T-helper 2 cell (primary cell): ENCODE measurements at regions not wholly inside any gene's neighbourhood (a gene's known extent, or its start where the extent isn't known, plus 50 kb on each side); places are given as distances from the start of the nearest gene placed in this dataset.
"Not testable (repeated sequence)": the region's sequence is repeated elsewhere in the genome, so short reads cannot be mapped to it uniquely, and the experiment has no call there.

Experiments
- DNase-seq, 5 experiments: peaks; one replicate each; pipeline versions ENCODE4 v3.0.0 to v3.0.0-alpha.2; 2012 to 2022

DNA sequence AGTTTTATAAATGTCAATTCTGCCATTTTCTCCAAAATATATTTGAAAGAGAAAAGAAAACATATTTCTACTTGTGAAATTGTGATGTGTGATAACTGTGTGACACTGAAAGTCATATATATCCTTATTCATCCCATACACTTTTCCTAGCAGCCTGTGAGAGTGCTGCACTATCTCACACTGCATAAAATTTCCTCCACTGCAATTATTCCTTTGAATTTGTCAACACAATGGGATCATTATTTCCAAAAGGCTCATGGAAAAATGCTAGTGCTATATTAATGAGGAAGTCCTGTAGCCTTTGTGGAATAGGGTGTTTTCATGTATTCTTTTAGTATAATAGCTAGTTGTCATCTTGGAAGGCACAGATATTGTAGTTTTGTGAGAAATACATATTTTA is 504.1 kb downstream of the RPL10L start:
- no peak for DNase-seq

DNA sequence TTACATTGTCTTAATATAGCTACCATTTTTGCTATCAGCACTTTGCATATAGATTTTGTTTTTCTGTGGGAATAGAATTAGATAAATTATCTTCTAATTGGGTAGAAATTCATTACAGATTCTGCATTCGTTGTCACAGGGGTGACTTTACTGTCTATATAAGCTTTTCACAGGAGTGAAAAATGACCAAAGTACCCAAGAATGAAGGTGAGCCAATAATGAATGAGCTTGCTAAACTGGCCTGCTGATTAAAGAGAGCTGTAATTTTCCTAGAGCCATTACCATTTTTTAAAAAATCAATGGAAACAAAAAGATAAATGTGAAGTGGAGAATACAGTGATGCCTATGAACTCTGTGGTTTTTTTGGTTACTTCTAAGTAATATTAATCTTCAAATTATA is 504.6 kb downstream of the RPL10L start:
- DNase-seq: no peak

DNA sequence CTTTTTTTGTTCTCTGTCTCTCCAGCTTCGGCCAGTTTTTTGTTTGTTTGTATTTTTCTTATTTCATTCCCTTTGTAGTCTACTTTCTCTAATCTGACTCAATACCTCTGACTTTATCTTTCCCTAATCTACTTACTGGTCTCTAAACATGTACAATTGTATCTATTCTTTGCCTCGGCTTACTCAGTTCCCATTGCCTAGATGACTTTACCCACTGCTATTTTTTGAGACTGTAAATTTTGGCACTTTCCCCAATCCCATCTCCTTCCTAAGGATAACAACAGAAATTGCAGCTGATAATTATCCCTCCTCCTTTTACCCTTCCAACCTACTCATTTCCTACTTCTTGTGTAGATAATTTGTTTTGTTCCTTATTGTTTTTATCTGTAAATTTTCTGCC is 511.1 kb downstream of the RPL10L start:
- no peak for DNase-seq

DNA sequence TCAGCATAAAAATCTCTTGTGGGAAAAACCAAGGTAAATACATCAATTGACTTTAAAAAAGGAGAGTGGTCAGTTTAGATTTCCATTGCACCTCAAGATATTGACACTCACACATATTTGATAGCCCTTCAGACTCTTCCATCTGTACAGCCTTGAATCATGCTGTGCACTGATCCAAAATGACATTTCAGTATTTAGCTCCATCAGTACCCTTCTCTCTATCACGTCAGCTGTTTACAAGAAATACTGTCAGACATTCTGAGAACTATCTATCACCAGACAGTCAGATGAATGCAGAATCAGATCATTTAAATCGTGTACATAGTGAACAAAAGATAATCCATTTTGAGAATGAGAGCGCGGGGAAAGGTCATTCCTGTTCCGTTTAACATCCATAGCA is 511.9 kb downstream of the RPL10L start:
- no peak for DNase-seq

DNA sequence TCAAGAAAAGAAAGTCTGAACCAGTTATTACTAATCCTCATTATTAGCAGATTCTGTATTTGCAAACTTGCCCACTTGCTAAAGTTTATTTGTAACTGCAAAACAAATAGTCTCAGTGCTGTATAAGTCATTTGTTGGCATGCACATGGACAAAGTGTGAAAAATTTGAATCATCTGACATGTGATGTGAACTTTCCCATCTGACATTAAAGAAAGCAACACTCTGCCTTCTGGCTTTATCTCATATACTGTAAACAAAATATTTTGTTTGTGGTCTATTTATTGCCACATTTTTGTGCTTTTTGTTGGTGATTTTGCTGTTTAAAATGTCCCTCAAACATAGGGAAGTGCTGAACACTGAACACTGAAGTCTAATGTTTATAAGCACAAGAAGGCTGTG is 513.8 kb downstream of the RPL10L start:
- no peak for DNase-seq

DNA sequence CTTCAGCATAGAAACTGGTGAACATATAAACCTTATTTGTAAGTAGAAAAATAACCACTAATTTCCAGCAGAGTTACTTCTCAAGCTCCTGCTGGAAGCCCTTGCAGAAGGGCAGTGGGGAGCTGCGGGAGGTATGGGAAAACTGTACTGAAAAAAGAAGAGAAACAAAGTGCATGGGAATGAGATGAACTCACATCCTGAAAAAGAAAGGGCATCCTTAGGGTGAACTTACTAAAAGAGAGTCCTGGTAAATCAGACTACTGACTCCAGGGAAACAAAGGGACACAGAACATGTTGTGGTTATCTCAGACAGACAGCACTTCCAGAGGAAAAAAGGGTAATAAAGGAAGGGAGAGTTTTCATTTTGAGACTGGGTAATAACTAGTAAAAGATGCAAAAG is 515.1 kb downstream of the RPL10L start:
- no peak for DNase-seq

DNA sequence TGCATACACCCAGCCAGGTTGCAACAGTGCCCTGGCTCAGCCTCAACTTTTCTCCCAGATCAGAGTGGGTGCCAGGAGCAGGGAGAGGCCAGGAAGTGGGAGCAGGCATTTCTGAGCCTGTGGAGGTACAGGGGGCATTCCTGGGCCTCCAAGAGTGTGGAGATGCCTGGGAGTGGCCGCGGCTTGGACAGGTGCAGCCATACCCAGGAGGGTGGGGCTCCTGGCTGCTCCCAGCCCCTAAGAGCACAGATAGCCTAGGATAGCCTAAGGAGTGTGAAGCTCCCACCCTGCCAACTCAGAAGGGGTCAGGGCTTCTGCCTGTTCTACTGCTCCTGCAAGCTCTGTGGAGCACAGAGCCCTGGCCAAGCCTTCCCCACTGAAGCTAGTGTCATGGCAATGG is 543.4 kb downstream of the RPL10L start:
- no peak for DNase-seq

DNA sequence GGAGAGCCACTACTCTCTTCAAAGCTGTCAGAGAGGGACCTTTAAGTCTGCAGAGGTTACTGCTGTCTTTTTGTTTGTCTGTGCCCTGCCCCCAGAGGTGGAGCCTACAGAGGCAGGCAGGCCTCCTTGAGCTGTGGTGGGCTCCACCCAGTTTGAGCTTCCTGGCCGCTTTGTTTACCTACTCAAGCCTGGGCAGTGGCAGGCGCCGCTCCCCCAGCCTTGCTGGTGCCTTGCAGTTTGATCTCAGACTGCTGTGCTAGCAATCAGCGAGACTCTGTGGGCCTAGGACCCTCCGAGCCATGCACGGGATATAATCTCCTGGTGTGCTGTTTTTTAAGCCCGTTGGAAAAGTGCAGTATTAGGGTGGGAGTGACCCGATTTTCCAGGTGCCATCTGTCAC is 550.7 kb downstream of the RPL10L start:
- DNase-seq: not testable (repeated sequence)

DNA sequence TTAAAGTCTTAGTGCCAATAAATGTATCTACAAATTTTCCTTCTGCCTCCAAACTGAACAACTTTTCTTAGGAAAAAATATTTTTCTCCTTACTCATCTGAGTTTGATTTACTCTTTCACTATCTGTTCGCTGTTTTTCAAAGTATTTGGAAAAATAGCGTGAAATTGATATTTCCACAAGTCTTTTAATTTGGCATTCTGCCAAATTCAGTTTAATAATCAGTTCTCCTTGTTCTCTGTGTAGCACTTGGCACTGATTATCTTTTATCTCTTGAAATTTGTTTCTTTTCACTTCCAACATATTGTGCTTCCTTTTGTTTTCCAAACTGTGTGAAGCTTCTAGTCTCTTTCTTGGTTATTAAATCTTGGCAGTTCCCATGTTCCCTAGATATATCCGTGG is 559.8 kb downstream of the RPL10L start:
- DNase-seq: no peak

DNA sequence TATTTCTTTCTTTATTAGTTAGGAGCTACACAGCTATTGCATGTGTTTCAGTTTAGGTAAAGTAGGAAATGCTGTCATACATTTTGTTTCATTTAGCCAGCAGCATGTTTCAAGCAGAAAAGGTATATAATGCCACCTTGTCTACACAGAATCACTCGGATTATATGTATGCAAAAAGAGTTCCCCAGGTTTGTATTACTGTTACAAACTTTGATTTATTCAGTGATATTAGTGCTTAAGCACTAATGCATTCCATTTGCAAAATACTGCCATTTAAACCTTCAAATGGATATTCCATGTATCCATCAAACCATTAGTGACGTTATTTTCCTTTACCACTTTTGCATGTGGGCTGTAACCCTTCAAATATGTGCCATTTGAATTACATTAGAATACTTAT is 564.0 kb downstream of the RPL10L start:
- no peak for DNase-seq

DNA sequence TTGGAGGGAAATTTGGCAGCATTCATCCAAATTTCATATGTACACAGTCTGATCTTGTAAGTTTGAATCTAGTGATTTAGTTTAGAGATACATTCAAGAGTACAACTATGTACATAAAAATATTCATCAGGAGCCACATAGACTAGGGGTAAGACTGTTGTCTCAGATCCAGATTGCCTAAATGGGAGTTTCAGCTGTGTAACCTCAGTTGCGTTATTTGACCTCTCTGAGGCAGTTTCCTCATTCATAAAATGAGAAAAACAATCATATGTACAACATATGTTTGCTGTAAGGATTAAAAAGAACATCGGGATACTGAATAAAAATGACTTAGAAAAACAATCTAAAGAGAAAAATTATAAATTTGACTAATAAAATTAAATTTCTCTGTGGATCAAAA is 577.5 kb downstream of the RPL10L start:
- DNase-seq: no peak

DNA sequence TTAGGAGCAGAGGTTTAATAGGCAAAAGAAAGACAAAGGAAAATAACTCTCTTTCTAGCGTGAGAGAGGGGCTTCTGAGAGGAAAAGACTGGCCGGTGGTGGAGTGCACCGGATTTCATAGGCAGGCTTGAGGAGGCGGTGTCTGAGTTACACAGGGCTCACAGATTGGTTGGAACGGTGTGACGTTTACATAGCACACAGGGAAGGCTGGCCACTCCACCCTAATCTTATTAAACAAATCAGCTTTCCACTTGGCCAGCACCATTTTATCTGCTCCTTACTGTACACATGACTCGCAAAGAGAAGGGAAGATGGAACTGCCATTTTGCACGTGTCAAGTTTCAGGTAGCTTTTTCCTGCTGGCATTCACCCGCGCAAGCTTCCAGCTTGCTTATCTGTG is 587.7 kb downstream of the RPL10L start:
- DNase-seq: no peak

DNA sequence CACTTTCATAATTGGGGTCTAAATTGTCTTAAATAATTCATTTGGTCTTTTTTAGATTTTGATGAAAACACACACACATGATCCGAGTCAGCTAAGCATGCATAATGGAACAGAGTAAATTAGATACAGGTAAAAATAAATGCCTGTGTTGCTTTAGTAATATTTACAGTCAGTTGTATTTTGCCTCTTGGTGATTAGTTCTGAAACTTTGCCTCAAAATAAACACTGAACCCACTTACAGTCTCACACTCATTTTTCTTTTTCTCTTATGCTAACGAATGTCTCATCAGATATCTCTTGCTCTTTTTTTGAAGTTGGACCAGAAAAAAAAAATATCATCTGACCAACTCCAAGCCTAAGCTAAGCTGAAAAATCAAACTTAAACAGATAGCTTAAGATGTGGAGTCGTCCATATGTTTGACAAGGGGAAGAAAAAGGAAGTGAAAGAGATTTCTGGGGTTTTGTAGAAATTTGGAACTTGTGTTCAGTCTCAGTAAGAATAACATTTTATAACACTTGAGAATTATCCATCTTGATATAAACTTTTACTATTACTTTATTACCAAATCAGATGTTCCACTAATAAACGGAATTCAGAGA is 592.5 kb downstream of the RPL10L start:
- no peak for DNase-seq

DNA sequence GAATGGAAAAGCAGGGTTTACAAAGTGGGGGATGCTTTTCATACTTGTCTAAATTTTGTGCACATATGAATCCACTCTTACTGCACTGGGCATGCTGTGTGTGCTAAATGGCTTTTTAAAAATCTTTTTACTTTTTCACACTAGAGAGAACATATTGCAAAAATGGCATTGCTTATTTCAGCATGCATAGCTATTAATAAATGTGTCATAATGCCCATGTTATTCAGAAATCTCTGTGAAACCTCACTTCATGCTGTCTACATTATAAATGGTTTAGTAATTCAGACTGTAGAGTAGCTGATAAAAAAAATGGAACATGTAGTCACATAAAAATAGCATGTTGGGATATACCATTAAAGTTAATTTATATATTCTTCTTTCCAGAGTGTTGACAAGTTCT is 593.8 kb downstream of the RPL10L start:
- no peak for DNase-seq

DNA sequence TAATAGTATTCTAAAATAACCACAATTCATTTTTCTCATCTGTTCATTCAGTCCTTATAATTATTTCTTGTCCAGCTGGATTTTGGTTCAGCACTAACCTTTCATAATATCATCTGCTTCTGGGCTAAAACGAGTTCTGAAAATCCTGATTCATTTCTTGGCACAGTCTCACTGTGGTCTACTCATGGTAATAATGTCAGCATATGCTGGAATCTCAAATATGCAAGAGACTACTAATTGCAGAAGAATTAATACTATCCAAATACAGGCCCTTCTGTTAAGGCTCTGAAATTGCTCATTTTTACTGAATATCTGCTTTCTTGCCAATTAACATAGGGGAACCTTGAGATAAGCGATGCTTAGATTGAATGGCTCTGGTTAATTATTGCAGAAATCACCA is 597.1 kb downstream of the RPL10L start:
- no peak for DNase-seq

DNA sequence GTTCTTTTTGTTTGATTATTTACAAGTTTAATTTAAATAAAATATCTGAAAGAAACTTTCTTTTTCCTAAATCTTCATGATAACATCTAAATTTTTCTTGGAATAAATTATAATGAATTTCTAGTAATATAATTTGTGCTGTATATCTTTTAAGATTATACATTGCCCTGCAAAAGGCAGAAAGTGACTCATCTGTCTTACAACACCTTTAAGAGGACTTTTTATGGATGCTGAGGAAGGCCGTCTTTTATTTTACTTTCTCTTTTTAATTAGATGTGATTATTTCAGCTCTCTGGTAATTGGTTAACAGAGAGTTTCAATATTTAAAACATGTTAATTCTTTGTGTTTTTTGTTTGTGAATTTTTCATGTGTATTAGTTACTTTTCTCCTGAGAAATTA is 598.4 kb downstream of the RPL10L start:
- DNase-seq: no peak

DNA sequence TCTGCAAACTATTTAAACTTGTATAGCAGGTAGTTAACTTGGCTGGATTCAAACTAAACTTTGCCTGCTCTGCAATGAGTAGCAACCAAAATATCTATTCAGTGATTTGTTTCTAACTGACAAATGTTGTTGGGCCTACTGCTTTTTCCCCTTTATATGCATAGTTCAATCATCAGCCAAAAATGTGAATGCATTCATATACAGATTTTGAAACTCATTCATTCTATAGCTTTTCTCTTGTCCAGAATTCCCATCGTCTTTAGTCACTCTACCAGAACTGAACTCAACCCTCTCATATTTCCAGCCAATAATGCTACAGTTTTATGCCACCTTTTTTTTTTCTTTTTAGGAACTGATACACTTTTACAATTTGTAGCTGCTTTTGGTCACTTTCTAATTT is 599.8 kb downstream of the RPL10L start:
- no peak for DNase-seq

DNA sequence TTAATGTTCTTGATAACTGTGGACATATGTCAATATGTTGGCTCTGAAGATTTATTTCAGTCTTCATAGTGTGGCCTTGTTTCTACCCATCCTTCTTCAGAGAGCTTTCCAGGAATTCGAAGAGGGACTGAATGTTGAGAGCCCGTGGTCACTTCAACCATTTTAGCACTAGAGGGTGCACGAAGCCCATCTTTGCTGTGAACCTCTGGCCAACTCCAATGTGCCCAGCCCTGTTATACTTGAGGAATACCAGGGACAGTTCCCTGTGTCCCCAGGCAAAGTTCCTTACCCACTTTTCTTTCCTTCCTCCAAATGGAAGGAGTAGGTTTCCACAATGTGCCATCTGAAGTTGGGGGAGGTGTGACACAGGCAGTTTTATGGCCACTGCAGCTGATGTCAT is 603.5 kb downstream of the RPL10L start:
- no peak for DNase-seq

DNA sequence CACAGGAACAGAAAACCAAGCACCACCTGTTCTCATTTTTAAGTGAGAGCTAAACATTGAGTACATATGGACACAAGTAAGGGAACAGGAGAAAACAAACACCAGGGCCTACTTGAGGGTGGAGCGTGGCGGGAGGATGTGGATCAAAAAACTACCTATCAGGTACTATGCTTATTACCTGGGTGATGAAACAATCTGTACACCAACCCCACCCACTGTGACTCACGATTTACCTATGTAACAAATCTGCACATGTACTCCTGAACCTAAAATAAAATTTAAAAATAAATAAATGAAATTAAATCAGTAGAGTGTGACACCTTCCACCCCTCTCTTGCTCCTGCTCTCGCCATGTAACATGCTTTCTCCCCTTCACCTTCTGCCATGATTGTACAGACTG is 615.5 kb downstream of the RPL10L start:
- DNase-seq: no peak

DNA sequence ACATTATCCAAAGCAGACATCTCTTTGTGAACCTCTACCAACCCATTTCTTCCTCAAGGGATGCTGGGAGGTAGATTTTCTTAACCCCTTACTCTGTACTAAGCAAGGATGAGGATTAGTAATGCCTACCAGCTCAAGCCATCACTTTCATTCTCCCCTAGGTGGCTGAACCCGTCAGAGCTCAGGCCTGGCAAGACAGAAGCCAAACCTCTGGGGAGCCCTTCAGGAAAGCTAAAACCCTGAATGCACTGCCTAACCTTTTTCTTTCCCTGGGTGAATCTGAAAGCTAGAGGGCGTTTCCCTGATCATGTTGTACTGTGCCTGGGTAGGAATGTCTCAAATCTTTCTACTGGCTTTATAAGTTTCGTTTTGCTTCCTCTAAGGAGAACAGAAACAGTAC is 617.3 kb downstream of the RPL10L start:
- no peak for DNase-seq

DNA sequence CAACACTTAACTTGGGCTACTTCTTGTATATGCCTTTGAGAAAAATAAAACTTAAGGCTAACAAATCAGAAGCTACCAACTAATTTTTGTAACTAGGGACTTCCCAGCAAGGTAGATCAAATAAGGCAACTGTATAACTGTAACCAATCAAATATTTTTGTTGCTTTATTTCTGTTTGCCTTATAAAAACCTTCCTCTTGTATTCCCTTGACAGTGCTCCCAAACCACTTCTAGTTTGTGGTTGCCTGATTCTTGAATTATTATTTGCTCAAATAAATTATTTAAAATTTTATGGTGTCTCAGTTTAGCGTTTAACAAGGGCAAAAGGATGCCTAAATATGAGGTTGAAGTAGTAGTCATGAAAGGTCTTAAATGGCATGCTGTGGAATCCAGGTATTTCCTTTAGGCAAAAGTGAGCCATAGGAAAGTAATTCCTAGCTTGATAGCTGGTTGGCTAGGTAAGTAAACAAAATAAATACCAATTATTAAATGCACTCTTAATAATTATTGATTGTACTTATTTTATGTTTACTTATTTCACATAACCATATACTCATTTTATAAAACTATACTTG is 632.6 kb downstream of the RPL10L start:
- DNase-seq: no peak

DNA sequence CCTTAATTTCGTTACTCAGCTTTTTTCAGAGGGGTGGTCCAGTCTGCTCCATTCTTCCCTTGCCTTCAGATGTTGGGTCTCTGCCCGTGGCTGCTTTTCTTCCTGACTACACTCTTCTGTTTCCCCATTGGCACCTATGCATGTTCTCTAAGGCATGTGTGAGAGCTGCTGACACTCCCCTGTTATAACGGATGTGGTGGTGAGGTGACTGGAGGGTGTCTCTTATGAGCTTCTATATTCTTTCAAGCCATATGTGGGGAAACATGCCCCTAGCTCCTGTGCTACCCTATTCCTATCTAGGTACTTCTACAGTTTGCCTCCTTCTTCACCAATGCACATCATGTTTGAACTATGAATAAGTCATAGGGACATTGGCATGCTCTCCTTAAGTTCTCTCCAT is 643.2 kb downstream of the RPL10L start:
- no peak for DNase-seq

DNA sequence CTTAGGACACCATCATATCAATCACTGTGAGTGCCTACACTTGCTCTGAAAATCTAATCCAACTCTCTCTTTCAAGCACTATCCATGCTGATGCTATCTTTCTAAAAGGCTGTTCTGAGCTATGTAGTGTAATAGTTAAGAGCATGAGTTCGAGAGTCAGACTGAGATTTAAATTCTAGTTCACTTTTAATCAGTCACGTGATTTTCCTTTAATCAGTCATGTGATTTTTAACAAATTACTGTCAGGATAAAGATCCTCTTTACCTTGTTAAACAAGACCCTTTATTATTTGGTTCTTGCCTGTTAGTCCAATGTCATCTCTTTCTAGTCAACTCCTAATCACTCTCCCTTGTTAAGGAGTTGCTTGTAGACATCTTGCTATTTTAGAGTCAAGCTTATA is 653.0 kb downstream of the RPL10L start:
- DNase-seq: no peak

DNA sequence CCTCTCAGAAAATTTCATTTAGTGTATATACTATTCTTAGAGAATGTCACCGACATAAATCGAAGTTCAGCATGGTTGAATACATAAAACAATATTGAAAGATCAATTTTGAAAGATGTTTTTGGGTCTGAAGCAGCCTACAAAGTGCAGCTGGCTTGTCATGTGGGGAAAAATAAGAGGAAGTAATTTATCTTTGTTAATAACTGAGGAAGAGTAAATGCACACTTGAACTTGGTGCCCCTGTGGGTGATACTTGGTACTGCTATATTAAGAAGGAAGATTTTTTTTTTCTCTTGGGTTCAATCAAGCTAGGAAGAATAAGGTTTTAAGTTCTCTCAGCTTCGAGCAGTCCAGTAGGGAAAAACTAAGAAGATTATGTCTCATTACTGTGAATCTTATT is 661.3 kb downstream of the RPL10L start:
- no peak for DNase-seq

DNA sequence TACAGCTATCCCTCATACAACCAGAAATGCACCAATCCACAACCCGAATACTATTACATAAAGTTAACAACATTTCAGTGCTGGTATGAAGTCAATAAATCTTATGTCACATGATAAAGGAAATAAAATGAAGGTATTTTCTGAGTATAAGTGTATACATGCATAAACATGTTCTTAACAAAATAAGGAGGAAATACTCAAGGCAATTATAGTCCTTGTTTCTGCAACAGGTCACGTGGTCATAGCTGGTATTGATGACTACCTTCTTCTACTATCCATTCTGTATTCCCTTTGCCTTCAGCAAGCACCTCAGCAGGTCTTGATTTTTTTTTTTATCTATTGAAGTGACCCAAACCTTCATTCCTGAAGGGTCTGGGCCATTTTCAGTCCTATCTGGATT is 675.6 kb downstream of the RPL10L start:
- DNase-seq: no peak

DNA sequence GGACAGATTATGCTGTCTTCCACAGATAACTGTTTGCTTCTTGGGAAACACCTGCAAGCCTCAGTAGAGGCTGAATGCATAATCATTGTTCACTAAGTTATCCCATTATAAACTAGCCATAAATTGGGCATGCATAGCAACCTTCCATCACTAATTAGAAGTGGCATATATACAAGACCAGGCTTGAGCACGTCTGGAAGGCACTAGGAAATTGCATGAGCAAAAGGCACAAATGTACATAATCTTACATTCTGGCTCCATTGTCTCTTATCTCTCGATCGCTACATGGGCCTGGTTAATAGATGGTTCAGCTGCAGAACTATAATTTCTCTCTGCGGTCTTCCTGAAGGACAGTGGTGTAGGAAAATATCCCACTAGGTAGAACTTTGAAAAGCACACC is 679.2 kb downstream of the RPL10L start:
- no peak for DNase-seq
